ENCODE measurements at regions not wholly inside any gene's neighbourhood (a gene's known extent, or its start where the extent isn't known, plus 50 kb on each side); places are given as distances from the start of the nearest gene placed in this dataset.

- TF ChIP-seq POLR2A (IDR thresholded peaks at IDR 0.05; ENCODE audit: low read length): no peak
- TF ChIP-seq HES2 (IDR thresholded peaks at IDR 0.05): no peak
- TF ChIP-seq RAD21 (conservative IDR thresholded peaks at IDR 0.05 in 1 of 2, IDR thresholded peaks at IDR 0.05 in 1 of 2): peak; percentile 54 to 56
- no peak for TF ChIP-seq MAX (IDR thresholded peaks at IDR 0.05)
- no peak for TF ChIP-seq REST (IDR thresholded peaks at IDR 0.05)
- TF ChIP-seq POLR2AphosphoS2 (conservative IDR thresholded peaks at IDR 0.05; ENCODE audit: low read length): no peak
- no peak; the same call in 2 of the 3 replicates for TF ChIP-seq CTCF (IDR thresholded peaks at IDR 0.05)
- TF ChIP-seq ELK1 (IDR thresholded peaks at IDR 0.05; ENCODE audit: low read depth, low read length): no peak
- TF ChIP-seq GATA3 (IDR thresholded peaks at IDR 0.05; ENCODE audit: borderline replicate concordance): no peak
- no peak for TF ChIP-seq JUN (IDR thresholded peaks at IDR 0.05)
Observed at GRCh38 chr6:148250975-148251685, 91.5 kb upstream of the SASH1 start.
